H7 (cell line): ENCODE measurements at regions not wholly inside any gene's neighbourhood (a gene's known extent, or its start where the extent isn't known, plus 50 kb on each side); places are given as distances from the start of the nearest gene placed in this dataset.

Experiments
- DNase-seq: peaks from one replicate; pipeline ENCODE4 v3.0.0; 2012
- H3K27me3 ChIP-seq: 2 replicates; pipeline ENCODE4 v1.6.0; 2011; ENCODE audit warnings: mild to moderate bottlenecking, low read length; ENCODE audit not compliant: control insufficient read depth, insufficient read depth
- H3K36me3 ChIP-seq: replicated peaks from 2 replicates; pipeline ENCODE4 v1.5.1; 2011; ENCODE audit warnings: low read length; ENCODE audit not compliant: control insufficient read depth, insufficient read depth
- H3K4me3 ChIP-seq: 2 replicates; pipeline ENCODE4 v1.5.1; 2011; ENCODE audit warnings: low read depth, mild to moderate bottlenecking, control low read depth, low read length, moderate library complexity; ENCODE audit not compliant: insufficient read depth

DNA sequence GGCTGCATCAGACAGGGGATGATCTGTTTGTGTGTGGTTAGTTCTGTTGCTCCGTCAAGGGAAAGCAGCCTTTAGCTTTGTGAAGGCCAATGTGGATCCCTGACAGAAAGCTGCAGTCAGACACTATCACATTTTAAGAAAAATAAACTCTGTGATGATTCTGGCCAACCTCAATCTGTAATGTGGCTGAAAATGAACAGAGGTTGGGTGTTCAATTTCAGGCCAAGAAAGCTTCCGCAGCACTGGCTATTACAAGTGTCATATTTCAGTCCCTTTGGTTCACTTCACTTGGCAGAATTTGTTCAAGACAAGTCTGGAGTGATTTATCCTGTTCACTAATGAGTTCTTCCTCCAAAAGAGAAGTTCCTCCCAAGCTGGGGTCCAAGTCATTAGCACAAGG lies 571.8 kb upstream of the IL12A start:
- Histone ChIP-seq H3K4me3 (no peak overlapping the region), H3K27me3 (no peaks in the 10 kb centered on the region), H3K36me3 (no peaks in the 10 kb centered on the region)
- DNase-seq, result no peak

- Histone ChIP-seq H3K27me3 (no peaks in the 10 kb centered on the region), H3K4me3 (no peak overlapping the region), H3K36me3 (no peaks in the 10 kb centered on the region)
- DNase-seq, result no peak
Measured at GRCh38 chr3:159417761-159418160, 570.9 kb upstream of the IL12A start.

GRCh38 chr3:159418571-159419526 lies 569.8 kb upstream of the IL12A start:
- no peaks in the 10 kb centered on the region for H3K27me3 ChIP-seq
- no peak overlapping the region for H3K4me3 ChIP-seq
- no peaks in the 10 kb centered on the region for H3K36me3 ChIP-seq
- no peak for DNase-seq

GRCh38 chr3:159429702-159430101 lies 558.9 kb upstream of the IL12A start:
- DNase-seq, result no peak
- no peak overlapping the region for H3K4me3 ChIP-seq
- no peaks in the 10 kb centered on the region for H3K27me3 ChIP-seq
- H3K36me3 ChIP-seq, result no peaks in the 10 kb centered on the region

DNA sequence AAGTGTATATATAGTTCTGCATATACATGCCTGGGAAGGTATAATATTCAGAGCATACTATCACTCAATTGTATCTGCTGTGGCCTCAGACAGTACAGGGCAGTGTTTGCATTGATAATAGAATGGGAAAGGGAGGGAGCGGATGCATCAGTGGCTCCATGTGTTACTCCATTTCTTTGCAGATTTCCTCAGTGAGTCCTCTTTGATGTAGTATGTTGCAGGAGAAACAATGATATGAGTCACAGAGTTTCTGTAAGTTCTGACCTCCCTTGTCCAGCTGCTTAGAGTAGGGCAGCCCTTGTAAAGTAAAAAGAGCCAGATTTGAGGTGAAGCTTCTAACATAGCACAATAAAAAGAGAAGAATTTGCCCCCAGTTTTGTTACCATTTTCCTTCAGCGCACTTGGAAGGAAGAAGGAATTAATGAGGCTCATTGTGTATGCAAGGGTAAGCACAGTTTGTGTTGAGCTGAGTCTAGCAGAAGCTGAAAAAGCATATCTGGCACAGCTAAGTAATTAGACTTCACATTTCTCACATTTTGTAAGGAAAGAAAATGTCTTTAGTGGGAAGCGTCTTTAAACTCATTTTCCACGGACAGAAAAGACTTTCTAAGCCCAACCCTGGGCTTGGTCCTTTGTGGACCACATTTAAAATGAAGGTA lies 555.8 kb upstream of the IL12A start:
- H3K27me3 ChIP-seq, result no peaks in the 10 kb centered on the region
- H3K36me3 ChIP-seq, result no peaks in the 10 kb centered on the region
- DNase-seq, result no peak
- H3K4me3 ChIP-seq, result no peak overlapping the region

GRCh38 chr3:159439346-159439745 lies 549.3 kb upstream of the IL12A start:
- no peak overlapping the region for H3K4me3 ChIP-seq
- no peak for DNase-seq
- no peaks in the 10 kb centered on the region for H3K36me3 ChIP-seq
- H3K27me3 ChIP-seq, result no peaks in the 10 kb centered on the region

GRCh38 chr3:159441279-159441678 lies 547.4 kb upstream of the IL12A start:
- no peak for DNase-seq
- no peaks in the 10 kb centered on the region for H3K36me3 ChIP-seq
- H3K27me3 ChIP-seq, result no peaks in the 10 kb centered on the region
- H3K4me3 ChIP-seq, result no peak overlapping the region

- Histone ChIP-seq H3K27me3 (no peaks in the 10 kb centered on the region), H3K4me3 (no peak overlapping the region), H3K36me3 (no peaks in the 10 kb centered on the region)
- DNase-seq, result no peak
Measured at GRCh38 chr3:159443266-159443665, 545.4 kb upstream of the IL12A start.

- no peaks in the 10 kb centered on the region for H3K27me3 ChIP-seq
Measured at GRCh38 chr3:159447841-159448240, 540.8 kb upstream of the IL12A start.

GRCh38 chr3:159448902-159449301 lies 539.7 kb upstream of the IL12A start:
- Histone ChIP-seq H3K4me3 (no peak overlapping the region), H3K36me3 (no peaks in the 10 kb centered on the region), H3K27me3 (no peaks in the 10 kb centered on the region)
- DNase-seq, result no peak

More at GRCh38 chr3:159447841-159448240, 540.8 kb upstream of the IL12A start:
- H3K4me3 ChIP-seq, result no peak overlapping the region
- no peaks in the 10 kb centered on the region for H3K36me3 ChIP-seq
- DNase-seq, result no peak

DNA sequence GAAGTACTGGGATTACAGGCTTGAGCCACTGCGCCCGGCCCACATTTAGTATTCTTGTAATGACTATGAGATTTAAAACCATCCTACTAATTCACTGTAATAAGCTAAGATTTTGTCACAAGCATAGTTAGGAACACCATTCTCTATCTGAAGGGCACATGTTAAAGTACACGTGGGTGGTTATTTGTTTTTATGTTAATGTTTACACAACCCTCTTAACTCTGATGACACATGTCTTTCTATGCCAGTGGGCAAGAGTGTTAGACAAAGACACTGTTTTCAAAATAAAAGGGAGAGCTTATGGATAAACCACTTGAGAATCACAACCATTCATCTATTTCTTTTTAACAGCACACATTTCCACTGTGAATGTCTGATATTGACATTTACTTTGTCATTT lies 537.6 kb upstream of the IL12A start:
- no peaks in the 10 kb centered on the region for H3K27me3 ChIP-seq
- no peaks in the 10 kb centered on the region for H3K36me3 ChIP-seq
- DNase-seq, result no peak
- no peak overlapping the region for H3K4me3 ChIP-seq

- H3K4me3 ChIP-seq, result no peak overlapping the region
- no peak for DNase-seq
- no peaks in the 10 kb centered on the region for H3K36me3 ChIP-seq
- H3K27me3 ChIP-seq, result no peaks in the 10 kb centered on the region
Measured at GRCh38 chr3:159451482-159451881, 537.2 kb upstream of the IL12A start.

DNA sequence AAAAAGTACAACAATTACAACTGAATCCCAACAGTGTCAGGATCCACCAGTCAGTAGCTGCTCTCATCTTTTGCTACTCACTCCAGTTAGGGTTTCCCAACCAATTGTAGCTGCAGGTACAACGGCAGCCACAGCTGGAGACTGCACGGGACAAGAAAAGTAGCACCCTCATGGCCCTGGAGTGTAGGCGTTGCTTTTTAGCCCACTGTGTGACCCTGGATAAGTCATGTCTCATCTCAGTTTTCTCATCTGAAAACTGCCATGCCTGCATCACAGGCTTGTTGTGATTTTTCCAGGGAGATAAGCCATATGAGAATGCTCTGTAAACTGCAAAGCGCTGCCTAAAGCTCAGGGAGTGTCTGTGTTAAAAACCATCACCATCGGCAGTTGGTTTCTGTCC lies 535.6 kb upstream of the IL12A start:
- Histone ChIP-seq H3K4me3 (no peak overlapping the region), H3K27me3 (no peaks in the 10 kb centered on the region), H3K36me3 (no peaks in the 10 kb centered on the region)
- DNase-seq, result no peak

- Histone ChIP-seq H3K4me3 (no peak overlapping the region), H3K36me3 (no peaks in the 10 kb centered on the region)
- no peak for DNase-seq
Measured at GRCh38 chr3:159453945-159454344, 534.7 kb upstream of the IL12A start.

DNA sequence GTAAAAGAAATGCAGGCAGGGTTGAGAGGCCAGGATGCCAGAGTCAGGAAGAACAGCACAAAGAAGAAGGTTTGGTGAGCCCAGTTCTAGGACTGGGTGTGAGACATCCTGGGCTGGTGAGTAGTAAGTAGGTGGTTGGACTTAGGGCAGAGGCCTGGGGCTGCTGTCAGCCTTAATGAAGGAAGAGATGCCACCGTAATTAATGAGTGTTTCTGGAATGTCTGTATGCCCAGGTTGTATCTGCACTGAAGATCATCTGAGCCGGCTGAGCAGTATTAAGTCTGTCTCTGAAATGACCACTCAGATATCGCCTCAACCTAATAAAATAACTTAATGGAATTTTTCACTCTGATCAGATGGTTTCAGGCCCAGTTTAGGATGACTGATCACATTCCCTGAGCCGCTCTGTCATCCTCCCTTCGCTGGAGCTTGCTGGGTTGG lies 532.9 kb upstream of the IL12A start:
- H3K4me3 ChIP-seq, result no peak overlapping the region

More at GRCh38 chr3:159453945-159454344, 534.7 kb upstream of the IL12A start:
- H3K27me3 ChIP-seq, result no peaks in the 10 kb centered on the region

More for the DNA sequence above, 532.9 kb upstream of the IL12A start:
- no peaks in the 10 kb centered on the region for H3K36me3 ChIP-seq
- DNase-seq, result no peak
- H3K27me3 ChIP-seq, result no peaks in the 10 kb centered on the region
